ENCODE measurements at regions not wholly inside any gene's neighbourhood (a gene's known extent, or its start where the extent isn't known, plus 50 kb on each side); places are given as distances from the start of the nearest gene placed in this dataset.

- Mint-ChIP-seq H3K4me3 (no peak overlapping the region), H3K27me3 (ENCODE audit: low read depth in 3 of 3) (no peaks in the 10 kb centered on the region)
These were observed 150.0 kb downstream of the DNAJB9 start for GRCh38 chr7:108719631-108720030.

DNA sequence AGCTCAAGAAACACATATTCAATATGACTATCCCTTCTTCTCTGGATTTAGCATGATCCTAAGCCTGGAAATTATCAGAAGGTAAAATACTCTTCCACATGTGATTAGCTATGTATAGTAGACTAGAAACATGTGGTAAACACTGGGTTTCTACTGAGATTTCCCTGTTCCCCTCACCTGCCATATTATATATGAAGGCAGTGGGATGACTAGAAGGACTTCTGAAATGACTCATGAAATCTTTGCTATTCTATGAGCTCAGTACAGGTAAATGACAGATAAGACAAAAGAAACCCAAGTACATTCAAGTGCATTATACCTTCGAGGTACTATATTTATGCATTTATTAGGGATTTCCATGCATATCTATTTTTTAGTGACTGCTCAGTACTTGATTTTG, 152.9 kb downstream of the DNAJB9 start:
- no peaks in the 10 kb centered on the region for H3K36me3 Mint-ChIP-seq
- H3K4me2 ChIP-seq (replicated peaks; ENCODE audit: extremely low read depth, low read length, poor library complexity, severe bottlenecking): no peak overlapping the region

More at GRCh38 chr7:108719631-108720030, 150.0 kb downstream of the DNAJB9 start:
- no peak for DNase-seq
- Histone ChIP-seq H2AFZ (ENCODE audit: insufficient read depth, low read depth, low read length, poor library complexity, severe bottlenecking) (no peak overlapping the region), H3K27me3 (ENCODE audit: control insufficient read depth in 2 of 2, insufficient read depth in 2 of 2, low read length in 2 of 2) (no peaks in the 10 kb centered on the region), H3K27ac (ENCODE audit: low read depth in 1 of 2, low read length in 2 of 2) (no peak overlapping the region), H4K20me1 (ENCODE audit: insufficient read depth, low read length) (no peaks in the 10 kb centered on the region), H3K4me1 (ENCODE audit: control insufficient read depth in 1 of 2, insufficient read depth in 2 of 2, low read length in 2 of 2) (no peaks in the 10 kb centered on the region), H3K4me2 (replicated peaks; ENCODE audit: extremely low read depth, low read length, poor library complexity, severe bottlenecking) (no peak overlapping the region), H3K4me3 (replicated peaks in 1 of 3; ENCODE audit: low read depth in 2 of 3, low read length in 3 of 3) (no peak overlapping the region), H3K9ac (ENCODE audit: insufficient read depth, low read length, poor library complexity, severe bottlenecking) (no peak overlapping the region), H3K36me3 (replicated peaks in 1 of 2; ENCODE audit: control insufficient read depth in 1 of 2, insufficient read depth in 2 of 2, low read length in 2 of 2) (no peaks in the 10 kb centered on the region), H3K79me2 (ENCODE audit: insufficient read depth, low read length) (no peaks in the 10 kb centered on the region), H3K9me3 (replicated peaks in 1 of 2; ENCODE audit: control insufficient read depth in 1 of 2, insufficient read depth in 1 of 2, low read length in 2 of 2) (peaks cover 0 to 2% of the 10 kb centered on the region in 2 donors)
- Mint-ChIP-seq H3K27ac (no peak overlapping the region), H3K4me1 (no peaks in the 10 kb centered on the region), H3K9me3 (peaks cover 0 to 4% (median 2%) of the 10 kb centered on the region in 7 donors), H3K36me3 (no peaks in the 10 kb centered on the region)
- intact Hi-C loops (cut with micrococcal nuclease): no loop called here
- TF ChIP-seq, protein P1, sequence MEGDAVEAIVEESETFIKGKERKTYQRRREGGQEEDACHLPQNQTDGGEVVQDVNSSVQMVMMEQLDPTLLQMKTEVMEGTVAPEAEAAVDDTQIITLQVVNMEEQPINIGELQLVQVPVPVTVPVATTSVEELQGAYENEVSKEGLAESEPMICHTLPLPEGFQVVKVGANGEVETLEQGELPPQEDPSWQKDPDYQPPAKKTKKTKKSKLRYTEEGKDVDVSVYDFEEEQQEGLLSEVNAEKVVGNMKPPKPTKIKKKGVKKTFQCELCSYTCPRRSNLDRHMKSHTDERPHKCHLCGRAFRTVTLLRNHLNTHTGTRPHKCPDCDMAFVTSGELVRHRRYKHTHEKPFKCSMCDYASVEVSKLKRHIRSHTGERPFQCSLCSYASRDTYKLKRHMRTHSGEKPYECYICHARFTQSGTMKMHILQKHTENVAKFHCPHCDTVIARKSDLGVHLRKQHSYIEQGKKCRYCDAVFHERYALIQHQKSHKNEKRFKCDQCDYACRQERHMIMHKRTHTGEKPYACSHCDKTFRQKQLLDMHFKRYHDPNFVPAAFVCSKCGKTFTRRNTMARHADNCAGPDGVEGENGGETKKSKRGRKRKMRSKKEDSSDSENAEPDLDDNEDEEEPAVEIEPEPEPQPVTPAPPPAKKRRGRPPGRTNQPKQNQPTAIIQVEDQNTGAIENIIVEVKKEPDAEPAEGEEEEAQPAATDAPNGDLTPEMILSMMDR (IDR thresholded peaks at IDR 0.05): no peak

More for the DNA sequence above, 152.9 kb downstream of the DNAJB9 start:
- no peak for DNase-seq
- peaks cover 2 to 7% of the 10 kb centered on the region in 2 donors for H3K9me3 ChIP-seq (replicated peaks in 1 of 2; ENCODE audit: control insufficient read depth in 1 of 2, insufficient read depth in 1 of 2, low read length in 2 of 2)
- H3K27ac ChIP-seq (ENCODE audit: low read depth in 1 of 2, low read length in 2 of 2): no peak overlapping the region
- Mint-ChIP-seq H3K4me1 (no peaks in the 10 kb centered on the region), H3K27me3 (ENCODE audit: low read depth in 3 of 3) (no peaks in the 10 kb centered on the region), H3K9me3 (peaks cover 0 to 5% (median 2%) of the 10 kb centered on the region in 7 donors), H3K4me3 (no peak overlapping the region), H3K27ac (no peak overlapping the region)
- H3K9ac ChIP-seq (ENCODE audit: insufficient read depth, low read length, poor library complexity, severe bottlenecking): no peak overlapping the region
- no CpG with 5 or more reads among the region's 1 CpG for WGBS (ENCODE audit: insufficient coverage)
- no peak overlapping the region for H3K4me3 ChIP-seq (replicated peaks in 1 of 3; ENCODE audit: low read depth in 2 of 3, low read length in 3 of 3)
- H2AFZ ChIP-seq (ENCODE audit: insufficient read depth, low read depth, low read length, poor library complexity, severe bottlenecking): no peak overlapping the region
- H3K79me2 ChIP-seq (ENCODE audit: insufficient read depth, low read length): no peaks in the 10 kb centered on the region
- no peaks in the 10 kb centered on the region for H3K4me1 ChIP-seq (ENCODE audit: control insufficient read depth in 1 of 2, insufficient read depth in 2 of 2, low read length in 2 of 2)
- H3K27me3 ChIP-seq (ENCODE audit: control insufficient read depth in 2 of 2, insufficient read depth in 2 of 2, low read length in 2 of 2): no peaks in the 10 kb centered on the region
- H4K20me1 ChIP-seq (ENCODE audit: insufficient read depth, low read length): no peaks in the 10 kb centered on the region
- intact Hi-C loops (cut with micrococcal nuclease): no loop called here
- TF ChIP-seq, protein P1 (IDR thresholded peaks at IDR 0.05): no peak
- H3K36me3 ChIP-seq (replicated peaks in 1 of 2; ENCODE audit: control insufficient read depth in 1 of 2, insufficient read depth in 2 of 2, low read length in 2 of 2): no peaks in the 10 kb centered on the region
